ENCODE measurements at regions not wholly inside any gene's neighbourhood (a gene's known extent, or its start where the extent isn't known, plus 50 kb on each side); places are given as distances from the start of the nearest gene placed in this dataset.

DNA sequence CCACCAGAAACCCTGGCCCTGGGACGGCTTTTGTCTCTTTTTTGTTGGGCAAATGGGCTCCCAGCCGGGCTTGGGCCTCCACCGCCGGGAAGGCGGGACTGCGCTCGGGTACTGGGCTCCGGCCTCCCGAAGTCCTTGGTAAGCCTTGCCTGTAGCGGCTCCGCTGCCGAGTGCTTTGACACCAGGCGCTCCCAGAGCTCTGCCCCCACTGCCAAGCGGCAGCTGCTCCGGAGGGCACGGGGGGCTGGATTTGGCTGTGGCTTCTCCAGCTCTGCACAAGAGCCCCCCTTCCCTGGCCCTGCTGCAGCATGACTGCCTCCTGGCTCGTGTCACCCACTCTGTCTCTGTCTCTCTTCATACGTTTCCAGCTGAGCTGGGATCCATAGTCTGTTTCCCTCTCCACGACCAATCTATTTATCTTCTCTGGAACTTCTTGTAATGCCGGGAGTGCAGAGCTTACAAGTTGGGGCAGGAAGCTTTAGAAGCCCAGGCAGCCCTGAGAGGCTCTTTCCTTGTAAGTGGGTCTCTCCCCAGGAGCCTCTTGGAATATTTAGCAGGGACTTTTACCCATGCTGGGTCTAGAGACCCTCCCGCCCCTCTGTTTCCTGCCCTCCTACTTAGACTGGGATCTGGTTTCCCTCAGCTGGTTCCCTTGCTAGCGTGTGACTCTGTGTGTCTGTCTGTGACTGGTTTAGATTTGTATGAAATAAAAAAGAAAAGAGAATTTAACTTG, 246.9 kb upstream of the GSE1 start:
- TF ChIP-seq, protein P1, sequence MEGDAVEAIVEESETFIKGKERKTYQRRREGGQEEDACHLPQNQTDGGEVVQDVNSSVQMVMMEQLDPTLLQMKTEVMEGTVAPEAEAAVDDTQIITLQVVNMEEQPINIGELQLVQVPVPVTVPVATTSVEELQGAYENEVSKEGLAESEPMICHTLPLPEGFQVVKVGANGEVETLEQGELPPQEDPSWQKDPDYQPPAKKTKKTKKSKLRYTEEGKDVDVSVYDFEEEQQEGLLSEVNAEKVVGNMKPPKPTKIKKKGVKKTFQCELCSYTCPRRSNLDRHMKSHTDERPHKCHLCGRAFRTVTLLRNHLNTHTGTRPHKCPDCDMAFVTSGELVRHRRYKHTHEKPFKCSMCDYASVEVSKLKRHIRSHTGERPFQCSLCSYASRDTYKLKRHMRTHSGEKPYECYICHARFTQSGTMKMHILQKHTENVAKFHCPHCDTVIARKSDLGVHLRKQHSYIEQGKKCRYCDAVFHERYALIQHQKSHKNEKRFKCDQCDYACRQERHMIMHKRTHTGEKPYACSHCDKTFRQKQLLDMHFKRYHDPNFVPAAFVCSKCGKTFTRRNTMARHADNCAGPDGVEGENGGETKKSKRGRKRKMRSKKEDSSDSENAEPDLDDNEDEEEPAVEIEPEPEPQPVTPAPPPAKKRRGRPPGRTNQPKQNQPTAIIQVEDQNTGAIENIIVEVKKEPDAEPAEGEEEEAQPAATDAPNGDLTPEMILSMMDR (optimal IDR thresholded peaks at IDR 0.05 in 1 of 3, IDR thresholded peaks at IDR 0.05 in 1 of 3, conservative IDR thresholded peaks at IDR 0.05 in 1 of 3; ENCODE audit: extremely low read depth in 1 of 3, insufficient read depth in 2 of 3, low read length in 3 of 3): no peak
- TF ChIP-seq EZH2 (IDR thresholded peaks at IDR 0.05; ENCODE audit: low read length): no peak
